GM19397 (cell line): ENCODE measurements at regions not wholly inside any gene's neighbourhood (a gene's known extent, or its start where the extent isn't known, plus 50 kb on each side); places are given as distances from the start of the nearest gene placed in this dataset.
"Not testable (repeated sequence)": the region's sequence is repeated elsewhere in the genome, so short reads cannot be mapped to it uniquely, and the experiment has no call there.

Experiments used
- ATAC-seq: cut with Tn5 transposase; IDR thresholded peaks from one replicate; pipeline ENCODE4 v1.9.1; 2021; ENCODE audit warnings: mild to moderate bottlenecking, moderate library complexity; ENCODE audit not compliant: unreplicated experiment

GRCh38 chr10:130497056-130498010, 361.1 kb downstream of the GLRX3 start:
- ATAC-seq = no peak

DNA sequence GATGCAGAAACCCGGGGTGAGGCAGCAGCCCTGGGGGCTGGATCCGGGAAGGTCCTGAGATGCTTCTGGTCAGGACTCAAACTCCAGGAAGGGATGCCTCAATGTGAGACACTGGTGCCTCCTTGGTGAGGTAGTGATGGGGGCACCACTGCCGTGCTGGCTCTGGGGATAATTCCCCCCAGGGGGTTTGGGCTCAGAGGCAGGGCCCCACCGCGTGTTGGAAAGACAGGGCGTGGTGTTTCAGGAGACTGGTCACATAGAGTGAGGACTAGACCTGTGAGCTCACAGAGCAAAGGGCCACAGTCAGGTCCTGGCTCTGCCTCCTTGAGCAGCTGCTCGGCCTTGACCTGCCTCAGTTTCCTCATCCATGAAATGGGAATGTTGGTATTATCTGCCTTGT, 361.9 kb downstream of the GLRX3 start:
- no peak for ATAC-seq

DNA sequence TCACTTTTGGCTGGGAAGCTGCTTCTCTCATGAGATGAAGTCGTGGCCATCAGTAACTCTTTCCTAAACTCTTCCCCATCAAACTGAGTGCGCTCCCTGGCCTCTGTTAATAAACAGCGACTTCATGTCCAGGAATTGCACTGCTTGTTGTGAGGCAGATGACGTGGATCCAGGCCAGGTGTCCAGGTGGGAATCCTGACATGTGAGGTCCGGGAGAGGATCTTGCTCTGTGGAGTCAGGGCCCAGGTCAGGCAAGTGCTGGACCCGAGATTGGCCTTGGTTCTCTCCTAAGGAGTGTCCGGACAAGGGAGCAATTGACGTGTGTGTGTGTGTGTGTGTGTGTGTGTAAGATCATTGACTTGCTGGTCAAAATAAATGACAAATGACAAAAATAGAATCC, 362.7 kb downstream of the GLRX3 start:
- no peak for ATAC-seq

DNA sequence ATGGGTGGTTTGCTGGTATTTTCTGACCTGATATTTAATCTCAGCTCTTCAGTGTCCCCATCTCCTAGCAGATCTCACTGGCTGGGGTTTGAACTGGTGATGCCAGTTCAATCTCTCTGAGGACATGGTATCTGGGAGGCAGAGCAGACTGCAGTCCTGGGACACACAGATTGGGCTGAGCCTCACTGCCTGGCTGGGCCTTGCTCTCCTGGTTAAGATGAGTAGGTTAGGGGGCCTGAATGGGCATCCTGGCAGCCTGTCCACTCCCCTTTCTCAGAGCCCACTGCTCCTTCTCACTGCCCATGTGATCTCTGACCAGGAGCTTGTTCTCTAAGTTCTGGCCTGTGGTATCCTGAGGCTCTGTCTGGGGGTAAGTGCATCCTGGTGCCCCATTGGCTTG, 363.4 kb downstream of the GLRX3 start:
- no peak for ATAC-seq

DNA sequence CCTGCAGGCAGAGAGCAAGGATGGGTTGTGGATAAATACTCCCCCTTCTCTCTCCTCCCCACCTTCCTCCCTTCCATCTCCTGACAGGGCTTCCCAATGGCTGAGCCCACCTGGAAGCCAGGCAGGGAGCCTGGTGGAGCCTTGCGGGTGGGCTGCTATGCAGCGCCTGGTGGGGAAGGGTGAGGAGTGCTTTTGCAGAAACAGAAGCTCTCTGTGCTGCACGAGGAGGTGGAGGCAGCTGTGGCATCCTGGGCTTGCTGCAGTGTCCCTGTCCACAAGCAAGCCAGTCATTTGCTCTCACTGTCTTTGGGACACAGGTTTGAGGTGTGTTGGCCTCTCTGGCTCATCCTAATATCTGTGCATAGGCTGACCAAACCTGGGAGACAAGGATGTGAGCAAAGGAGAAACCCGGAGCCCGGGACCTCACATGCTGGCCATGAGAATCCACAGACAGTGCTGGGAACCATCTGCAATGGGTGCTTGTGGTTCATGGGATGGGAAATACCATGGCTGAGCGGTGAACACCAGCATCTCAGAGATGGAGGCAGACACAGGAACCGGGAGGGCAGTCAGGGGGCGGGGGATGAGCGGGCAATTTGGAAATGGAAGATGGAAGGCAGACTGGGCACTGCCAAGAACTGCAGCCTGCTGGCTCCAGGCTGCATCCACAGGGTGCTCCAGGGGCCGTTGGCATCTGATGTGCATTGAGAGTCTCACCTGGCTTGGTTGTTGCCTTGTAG, 364.2 kb downstream of the GLRX3 start:
- ATAC-seq = no peak

DNA sequence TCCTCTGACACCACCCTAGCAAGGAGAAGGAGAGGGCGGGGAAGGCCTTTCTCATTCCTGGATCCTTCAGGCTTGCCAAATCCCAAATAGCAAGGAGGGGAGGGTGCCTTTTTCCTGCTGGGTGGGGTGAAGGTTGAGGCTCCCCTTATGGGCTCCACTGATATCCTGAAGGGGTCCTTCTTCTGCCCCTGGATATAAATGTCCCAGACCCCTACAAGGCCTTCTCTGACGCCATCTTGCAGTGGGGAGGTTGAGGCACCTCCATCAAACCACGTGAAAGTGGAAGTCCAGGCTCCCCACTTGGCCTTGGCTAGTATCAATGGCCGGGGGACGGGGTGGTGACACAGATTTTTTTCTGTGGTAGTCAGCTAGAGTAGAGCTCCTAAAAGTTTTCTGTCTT, 371.3 kb downstream of the GLRX3 start:
- no peak for ATAC-seq

GRCh38 chr10:130509881-130510689, 373.9 kb downstream of the GLRX3 start:
- no peak for ATAC-seq

DNA sequence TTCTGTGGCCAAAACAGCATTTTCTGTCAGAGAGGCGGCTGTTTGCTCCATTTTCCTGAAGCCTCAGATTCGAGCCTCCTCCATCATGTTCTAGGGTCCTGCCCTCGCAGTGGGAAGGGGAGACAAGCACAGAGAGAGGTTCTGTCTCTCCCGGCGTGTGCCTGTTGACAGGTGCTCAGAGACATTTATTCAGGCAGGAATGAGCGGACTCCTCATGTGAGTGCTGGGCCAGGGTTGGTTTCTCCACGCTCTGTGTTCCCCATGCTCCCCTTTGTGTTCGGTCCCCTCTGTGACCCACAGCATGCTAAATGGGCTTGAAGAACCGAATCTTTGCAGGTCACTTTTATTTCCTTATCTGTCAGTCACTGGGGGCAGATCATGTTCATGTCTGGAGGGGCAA, 374.6 kb downstream of the GLRX3 start:
- ATAC-seq = no peak

DNA sequence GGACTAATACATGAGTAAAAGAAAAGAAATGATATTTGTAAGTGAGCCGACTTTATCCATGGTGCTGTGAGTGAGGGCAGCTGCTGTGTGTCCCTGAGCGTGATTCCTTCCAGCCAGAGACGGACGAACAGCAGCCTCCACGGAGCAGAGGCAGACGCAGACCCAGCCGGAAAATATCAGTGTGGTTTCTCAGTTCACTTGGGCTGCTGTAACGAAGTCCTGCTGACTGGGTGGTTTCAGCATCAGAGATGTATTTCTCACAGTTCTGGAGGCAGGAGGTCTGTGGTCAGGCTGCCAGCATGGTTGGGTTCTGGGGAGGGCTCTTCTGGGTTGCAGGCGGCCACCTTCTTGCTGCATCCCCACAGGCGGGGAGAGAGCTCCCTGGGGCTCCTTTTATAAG, 375.6 kb downstream of the GLRX3 start:
- ATAC-seq = no peak

GRCh38 chr10:130512936-130513335, 376.7 kb downstream of the GLRX3 start:
- no peak for ATAC-seq

DNA sequence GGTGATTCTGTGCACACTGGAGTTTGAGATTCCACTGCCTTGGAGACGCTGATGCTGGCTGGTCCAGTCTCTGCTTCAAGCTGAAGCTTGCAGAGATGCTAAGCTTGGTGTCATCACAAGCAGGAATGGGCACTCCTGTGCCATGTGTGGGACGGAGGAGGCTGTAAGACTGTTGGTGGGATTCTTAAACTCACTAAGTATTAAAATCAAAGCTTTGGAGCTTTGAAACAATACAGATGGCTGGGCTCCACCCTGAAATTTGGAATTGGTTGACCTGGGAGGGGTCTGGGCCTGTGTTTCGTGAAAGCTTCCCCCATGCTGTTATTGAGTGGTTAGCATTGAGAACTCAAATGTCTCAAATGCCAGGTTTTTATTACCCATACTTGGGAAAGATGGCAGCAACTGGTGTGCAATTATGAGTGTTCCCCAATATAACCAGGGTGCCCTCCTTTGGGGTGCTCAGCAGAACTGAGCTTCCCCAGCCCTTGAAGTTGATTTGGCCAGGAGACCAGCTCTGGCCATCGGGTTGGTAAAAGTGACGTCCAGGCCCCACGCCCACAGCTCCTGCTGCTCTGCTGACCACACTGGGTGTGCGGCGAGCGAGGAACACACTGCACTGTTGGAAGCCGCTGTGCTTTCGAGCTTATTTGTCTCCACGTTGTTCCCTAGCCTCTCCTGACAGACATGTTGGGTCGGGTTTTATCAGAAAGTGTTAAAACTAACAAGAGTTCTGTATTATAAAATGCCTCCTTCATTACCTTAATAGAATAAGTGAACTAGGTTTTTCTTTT, 377.7 kb downstream of the GLRX3 start:
- ATAC-seq = no peak

- no peak for ATAC-seq
These were observed 379.5 kb downstream of the GLRX3 start for GRCh38 chr10:130515670-130516069.

DNA sequence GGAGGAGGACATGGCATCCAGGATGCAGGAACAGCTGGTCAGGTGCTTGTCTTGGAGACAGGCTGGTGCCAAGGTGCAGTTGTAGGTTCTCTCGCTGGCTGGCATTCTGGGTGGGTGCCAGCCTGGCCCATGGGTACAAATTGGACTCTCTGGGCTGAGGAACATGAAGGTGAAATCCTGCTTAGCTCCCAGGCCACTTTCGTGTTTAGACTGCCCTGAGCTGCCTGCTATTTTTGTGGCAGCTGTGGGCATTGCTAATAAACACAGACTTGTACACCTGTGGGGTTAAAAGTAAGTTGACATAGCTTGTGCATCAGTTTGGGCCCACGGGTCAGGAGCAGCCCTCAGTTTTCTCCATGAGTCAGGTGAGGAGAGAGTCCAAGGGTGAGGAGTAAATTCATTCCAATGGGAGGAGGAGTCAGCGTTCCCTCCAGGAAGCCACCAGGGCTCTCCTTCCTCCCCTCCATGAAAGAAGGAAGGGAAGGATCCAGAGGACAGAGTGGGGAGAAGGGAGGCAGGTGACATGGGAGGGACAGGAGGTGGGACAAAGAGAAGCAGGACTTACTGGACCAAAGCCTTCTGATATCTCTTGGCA, 380.0 kb downstream of the GLRX3 start:
- ATAC-seq = no peak

- not testable (repeated sequence) for ATAC-seq
These were observed 382.7 kb downstream of the GLRX3 start for GRCh38 chr10:130518921-130519320.

GRCh38 chr10:130519791-130520190, 383.6 kb downstream of the GLRX3 start:
- no peak for ATAC-seq

DNA sequence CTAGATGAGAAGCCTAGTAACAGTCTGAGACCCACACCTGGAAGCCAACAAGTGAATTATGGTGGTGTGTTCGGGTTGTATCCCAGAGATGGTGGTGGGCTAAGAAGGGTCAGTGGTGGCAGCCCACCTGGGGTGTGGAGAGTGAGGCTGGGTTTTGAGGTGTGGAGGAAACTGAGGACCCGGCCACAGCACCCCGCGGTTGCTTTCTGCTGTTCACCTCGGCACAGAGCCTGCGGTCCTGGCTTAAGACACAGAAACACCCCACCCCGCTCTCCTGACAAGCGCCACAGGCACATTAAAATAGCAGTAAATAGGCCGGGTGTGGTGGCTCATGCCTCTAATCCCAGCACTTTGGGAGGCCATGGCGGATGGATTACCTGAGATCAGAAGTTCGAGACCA, 395.1 kb downstream of the GLRX3 start:
- no peak for ATAC-seq

GRCh38 chr10:130541090-130541489, 404.9 kb downstream of the GLRX3 start:
- no peak for ATAC-seq

DNA sequence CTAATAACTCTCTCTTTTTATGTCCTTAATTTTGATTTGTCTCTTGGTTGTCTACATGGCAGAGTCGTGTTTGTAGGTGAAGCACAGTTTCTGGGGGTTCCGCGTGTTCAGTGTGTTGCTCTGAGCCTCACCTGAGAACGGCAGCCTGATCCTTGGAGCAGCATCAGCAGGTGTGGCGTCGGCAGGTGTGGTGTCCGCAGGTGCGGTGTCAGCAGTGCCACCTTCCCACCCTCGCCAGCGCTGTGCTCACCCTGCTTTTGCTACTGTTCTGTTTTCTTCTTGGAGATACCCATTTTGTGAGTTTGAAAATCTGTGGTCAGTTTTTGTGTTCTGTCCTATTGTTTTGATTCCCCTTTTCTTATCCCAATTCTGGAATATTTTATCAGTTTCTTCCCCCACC, 406.6 kb downstream of the GLRX3 start:
- no peak for ATAC-seq

DNA sequence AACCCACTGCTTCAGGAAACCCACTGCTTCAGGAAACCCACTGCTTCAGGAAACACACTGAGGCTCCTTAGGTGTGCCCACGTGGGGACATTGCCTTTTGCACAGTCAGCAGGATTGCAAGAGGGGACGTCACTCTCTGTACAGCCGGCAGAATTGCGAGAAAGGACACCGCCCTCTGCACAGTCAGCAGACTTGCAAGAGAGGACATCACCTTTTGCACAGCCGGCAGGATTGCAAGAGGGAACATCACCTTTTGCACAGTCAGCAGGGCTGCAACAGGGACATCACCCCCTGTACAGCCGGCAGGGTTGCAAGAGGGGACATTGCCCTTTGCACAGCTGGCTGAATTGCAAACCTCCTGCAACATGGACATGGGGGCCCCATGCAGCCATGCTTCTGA, 407.6 kb downstream of the GLRX3 start:
- ATAC-seq = no peak

DNA sequence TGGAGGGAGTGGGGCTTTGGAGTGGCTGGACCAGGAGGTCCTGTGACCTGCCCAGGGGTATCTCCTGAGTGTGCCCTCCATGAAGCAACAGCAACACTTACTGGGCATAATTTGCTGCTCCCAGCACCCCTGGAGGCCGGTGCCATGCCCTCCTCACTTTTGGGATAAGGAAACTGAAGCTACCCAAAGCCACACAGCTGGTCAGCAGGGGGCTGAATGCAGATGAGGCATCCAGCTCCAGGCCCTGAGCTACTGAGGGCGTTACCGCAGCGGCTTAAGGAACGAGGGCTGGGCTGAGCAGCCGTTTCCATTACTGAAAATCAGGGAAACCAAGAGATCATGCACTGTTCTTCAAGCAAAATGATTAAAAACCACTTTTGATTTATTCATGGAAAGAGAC, 408.9 kb downstream of the GLRX3 start:
- ATAC-seq = no peak
